Lower lobe of right lung (tissue), 2 donors: ENCODE measurements at regions not wholly inside any gene's neighbourhood (a gene's known extent, or its start where the extent isn't known, plus 50 kb on each side); places are given as distances from the start of the nearest gene placed in this dataset.

Source experiments
- ATAC-seq, 2 donors: fragments of 200-7000 bp; cut with Tn5 transposase; one replicate each; pipeline ENCODE4 v1.9.1; 2020 to 2022; ENCODE audit warnings: mild to moderate bottlenecking in 2 of 2, moderate library complexity in 2 of 2
- DNase-seq: peaks from one replicate; pipeline ENCODE4 v3.0.0-alpha.2; 2020
- H3K27ac ChIP-seq: fragments of 200-600 bp; one replicate; pipeline ENCODE4 v1.8.0; 2022
- H3K27me3 ChIP-seq: fragments of 200-600 bp; one replicate; pipeline ENCODE4 v1.8.0; 2022; ENCODE audit warnings: low read depth
- H3K36me3 ChIP-seq: fragments of 200-600 bp; one replicate; pipeline ENCODE4 v1.8.0; 2022; ENCODE audit warnings: mild to moderate bottlenecking
- H3K4me1 ChIP-seq: fragments of 200-600 bp; one replicate; pipeline ENCODE4 v1.8.0; 2022
- H3K4me3 ChIP-seq: fragments of 200-600 bp; one replicate; pipeline ENCODE4 v1.8.0; 2022; ENCODE audit warnings: mild to moderate bottlenecking
- H3K9me3 ChIP-seq: fragments of 200-600 bp; one replicate; pipeline ENCODE4 v1.8.0; 2022
- CTCF ChIP-seq: fragments of 200-600 bp; IDR thresholded peaks from one replicate; pipeline ENCODE4 v1.8.0; 2022; ENCODE audit warnings: antibody characterized with exemption, mild to moderate bottlenecking
- intact Hi-C: fragments of 100-400 bp; cut with DNase I; formaldehyde crosslinking; loops from one replicate; pipeline ENCODE4 v1.11.0; 2022
- donor health status: DM: no; HTN: yes; CAD: no; lungs with severe emphysema.

GRCh38 chr6:21325201-21325856 lies 268.2 kb upstream of the SOX4 start:
- Histone ChIP-seq H3K27ac (no peak overlapping the region), H3K27me3 (no peaks in the 10 kb centered on the region), H3K4me3 (no peak overlapping the region), H3K4me1 (no peaks in the 10 kb centered on the region), H3K36me3 (no peaks in the 10 kb centered on the region), H3K9me3 (no peaks in the 10 kb centered on the region)
- ATAC-seq: peak in 1 of 2 donors; percentile 40
- no peak for TF ChIP-seq CTCF
- intact Hi-C loops: no loop called here
- DNase-seq: no peak

DNA sequence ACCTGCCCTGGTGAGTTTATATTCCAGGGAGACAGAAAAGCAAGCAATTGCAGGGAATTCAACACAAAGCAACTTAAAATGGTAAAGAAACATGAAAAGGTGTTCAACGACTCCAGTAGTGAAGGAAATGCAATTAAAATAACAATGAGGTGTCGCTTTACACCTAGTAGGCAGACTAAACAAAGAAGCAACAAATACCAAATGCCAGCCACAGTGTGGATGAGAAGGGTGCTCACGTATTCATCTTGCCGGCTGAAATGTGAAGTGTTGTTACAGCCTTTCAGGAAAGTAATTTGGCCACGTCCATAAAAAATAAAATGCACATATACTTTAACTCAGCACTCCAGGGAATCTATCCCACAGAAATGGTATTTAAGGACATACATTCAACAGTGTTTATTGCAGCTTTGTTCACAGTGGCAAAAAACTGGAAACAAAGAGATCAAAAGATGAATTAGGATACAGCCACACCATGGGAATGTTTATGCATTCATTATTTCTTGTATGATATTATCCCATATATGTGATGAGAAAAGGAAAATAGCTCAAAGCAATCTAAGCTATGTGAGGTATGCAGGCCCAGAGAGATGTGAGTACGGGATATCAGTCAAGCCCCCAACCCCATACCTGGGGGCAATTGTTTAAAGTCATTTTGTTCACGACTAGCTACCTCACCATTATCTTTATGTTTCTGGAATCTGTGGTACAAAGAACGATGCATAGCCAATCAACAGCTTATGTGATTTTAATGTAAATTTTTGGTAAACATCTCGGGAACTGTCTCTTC lies 266.0 kb upstream of the SOX4 start:
- H3K27ac ChIP-seq: no peak overlapping the region
- H3K4me1 ChIP-seq: no peaks in the 10 kb centered on the region
- H3K9me3 ChIP-seq: no peaks in the 10 kb centered on the region
- DNase-seq (no peak), ATAC-seq (no peak)
- no peaks in the 10 kb centered on the region for H3K36me3 ChIP-seq
- no peak for TF ChIP-seq CTCF
- H3K27me3 ChIP-seq: no peaks in the 10 kb centered on the region
- intact Hi-C loops: no loop called here
- H3K4me3 ChIP-seq: no peak overlapping the region

DNA sequence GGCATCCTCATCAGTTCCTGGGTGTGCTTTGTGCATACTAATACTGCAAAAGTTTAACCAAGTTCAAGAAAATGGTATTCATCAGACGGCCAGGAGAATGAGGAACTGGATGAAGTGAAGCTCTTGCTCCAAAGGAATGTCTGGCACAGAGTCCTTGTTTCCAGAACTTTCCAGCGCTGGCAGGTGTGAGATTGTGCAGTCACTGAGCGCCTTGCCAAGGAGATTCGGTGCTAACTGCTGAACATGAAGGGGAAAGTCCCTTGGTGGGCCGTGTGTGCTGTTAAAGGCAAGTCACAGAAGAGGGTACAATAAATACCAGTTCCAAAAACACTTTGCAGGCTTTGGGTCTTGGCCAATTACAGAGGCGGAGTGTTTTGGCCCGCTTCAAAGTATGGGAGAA lies 262.3 kb upstream of the SOX4 start:
- TF ChIP-seq CTCF: no peak
- intact Hi-C loops: no loop called here
- no peaks in the 10 kb centered on the region for H3K36me3 ChIP-seq
- H3K27me3 ChIP-seq: no peaks in the 10 kb centered on the region
- H3K27ac ChIP-seq: no peak overlapping the region
- DNase-seq: no peak
- no peak overlapping the region for H3K4me3 ChIP-seq
- H3K9me3 ChIP-seq: no peaks in the 10 kb centered on the region
- peak; percentile 35 to 64 for ATAC-seq
- no peaks in the 10 kb centered on the region for H3K4me1 ChIP-seq

- no peaks in the 10 kb centered on the region for H3K27me3 ChIP-seq
- no peaks in the 10 kb centered on the region for H3K9me3 ChIP-seq
- no peak overlapping the region for H3K4me3 ChIP-seq
- H3K36me3 ChIP-seq: no peaks in the 10 kb centered on the region
- intact Hi-C loops: no loop called here
- TF ChIP-seq CTCF: no peak
- no peak overlapping the region for H3K27ac ChIP-seq
- no peaks in the 10 kb centered on the region for H3K4me1 ChIP-seq
- ATAC-seq (no peak), DNase-seq (no peak)
These were observed 261.5 kb upstream of the SOX4 start for GRCh38 chr6:21332077-21332476.

- no peaks in the 10 kb centered on the region for H3K9me3 ChIP-seq
- H3K4me1 ChIP-seq: no peaks in the 10 kb centered on the region
- no peak overlapping the region for H3K27ac ChIP-seq
- H3K4me3 ChIP-seq: no peak overlapping the region
- no peak for TF ChIP-seq CTCF
- intact Hi-C loops: no loop called here
- H3K27me3 ChIP-seq: no peaks in the 10 kb centered on the region
- DNase-seq (no peak), ATAC-seq (no peak)
- no peaks in the 10 kb centered on the region for H3K36me3 ChIP-seq
These were observed 260.9 kb upstream of the SOX4 start for GRCh38 chr6:21332660-21333059.
